Stimulated activated naive CD8-positive, alpha-beta T cell treated with anti-CD3 and anti-CD28 coated beads, Interleukin-15, amount 100 ng/mL, for 72 hours (primary cell): ENCODE measurements at regions not wholly inside any gene's neighbourhood (a gene's known extent, or its start where the extent isn't known, plus 50 kb on each side); places are given as distances from the start of the nearest gene placed in this dataset.

Experiments used
- ATAC-seq: fragments of 150-1000 bp; cut with Tn5 transposase; 2 replicates; pipeline ENCODE4 v1.10.0; 2021; ENCODE audit warnings: mild to moderate bottlenecking, moderate library complexity
- DNase-seq, 2 donors: peaks; one replicate each; pipeline ENCODE4 v3.0.0; 2021 to 2022
- H3K27ac Mint-ChIP-seq, 2 donors: one replicate each; pipeline ENCODE4 v1.8.0; 2022; ENCODE audit warnings: mild to moderate bottlenecking in 2 of 2, mixed read lengths in 2 of 2, moderate library complexity in 2 of 2
- H3K27me3 Mint-ChIP-seq: one replicate; pipeline ENCODE4 v1.8.0; 2022; ENCODE audit warnings: mixed read lengths
- H3K4me1 Mint-ChIP-seq: one replicate; pipeline ENCODE4 v1.8.0; 2022; ENCODE audit warnings: mild to moderate bottlenecking, mixed read lengths
- H3K4me3 Mint-ChIP-seq, 2 donors: one replicate each; pipeline ENCODE4 v1.8.0; 2022; ENCODE audit warnings: mild to moderate bottlenecking in 2 of 2, mixed read lengths in 2 of 2, moderate library complexity in 1 of 2
- H3K9me3 Mint-ChIP-seq, 2 donors: one replicate each; pipeline ENCODE4 v1.8.0; 2022; ENCODE audit warnings: mixed read lengths in 2 of 2

DNA sequence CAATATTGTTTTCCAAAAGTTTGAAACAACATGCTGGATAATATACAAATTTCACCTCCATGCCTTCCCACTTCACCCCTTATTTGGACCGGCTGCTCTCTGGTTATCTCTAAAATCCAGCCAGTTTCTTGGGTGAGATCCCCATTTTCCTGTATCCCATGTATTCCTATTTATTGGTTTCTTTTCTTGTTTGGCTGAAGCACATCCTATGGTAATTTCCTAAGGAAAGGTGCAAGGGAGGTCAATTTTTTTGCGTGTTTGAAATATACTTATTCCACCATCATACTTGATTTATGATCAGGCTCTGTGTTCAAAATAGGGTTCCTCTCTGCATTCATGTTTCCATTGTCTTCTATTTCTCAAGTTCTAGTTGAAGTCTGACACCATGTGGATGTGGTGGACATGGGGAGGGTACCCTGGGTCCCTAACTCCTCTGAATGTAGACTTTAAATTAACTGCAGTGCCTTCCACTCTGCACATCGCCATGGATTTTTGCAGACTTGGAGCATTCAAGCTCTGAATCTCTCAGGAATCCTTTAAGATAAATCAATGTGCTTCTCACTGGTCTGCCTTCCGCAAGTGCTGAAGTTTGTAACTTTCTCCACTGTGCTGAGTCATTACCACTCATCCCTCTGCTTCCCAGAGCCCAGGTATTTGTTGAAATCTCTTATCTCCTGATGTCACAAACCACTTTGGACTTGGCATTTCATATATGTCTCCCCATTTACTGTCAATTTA lies 52.1 kb upstream of the TLE3 start:
- Mint-ChIP-seq H3K4me3 (no peak overlapping the region), H3K27me3 (peaks cover 24% of the 10 kb centered on the region), H3K27ac (peak overlapping the region in 1 of 2 donors; percentile 16), H3K9me3 (no peaks in the 10 kb centered on the region), H3K4me1 (peaks cover 10% of the 10 kb centered on the region)
- DNase-seq (no peak), ATAC-seq (no peak)

DNA sequence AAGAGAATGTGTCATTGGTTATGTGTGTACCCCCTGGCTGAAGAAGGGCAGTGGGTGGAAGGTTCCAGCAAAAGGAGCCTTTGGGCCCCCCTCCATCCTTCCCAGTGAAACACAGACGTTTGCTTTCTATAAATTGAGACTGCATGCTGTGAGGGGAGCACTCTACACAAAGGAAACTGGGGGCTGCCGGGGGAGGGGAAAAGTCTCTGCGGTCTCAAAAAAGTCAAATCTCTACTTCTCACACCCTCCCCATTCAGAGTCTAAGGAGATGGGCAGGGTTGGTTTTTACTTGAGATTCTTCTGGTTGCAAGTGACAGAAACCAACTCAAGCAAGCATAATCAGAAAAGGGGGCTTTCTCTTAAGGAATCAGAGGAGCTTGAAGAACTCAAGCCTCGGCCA lies 50.1 kb upstream of the TLE3 start:
- Mint-ChIP-seq H3K4me3 (no peak overlapping the region), H3K27me3 (peaks cover 35% of the 10 kb centered on the region), H3K4me1 (peaks cover 14% of the 10 kb centered on the region), H3K27ac (peak overlapping the region in 1 of 2 donors; percentile 4), H3K9me3 (no peaks in the 10 kb centered on the region)
- ATAC-seq (peak; percentile 59), DNase-seq (no peak)
